ENCODE measurements at regions not wholly inside any gene's neighbourhood (a gene's known extent, or its start where the extent isn't known, plus 50 kb on each side); places are given as distances from the start of the nearest gene placed in this dataset.

DNA sequence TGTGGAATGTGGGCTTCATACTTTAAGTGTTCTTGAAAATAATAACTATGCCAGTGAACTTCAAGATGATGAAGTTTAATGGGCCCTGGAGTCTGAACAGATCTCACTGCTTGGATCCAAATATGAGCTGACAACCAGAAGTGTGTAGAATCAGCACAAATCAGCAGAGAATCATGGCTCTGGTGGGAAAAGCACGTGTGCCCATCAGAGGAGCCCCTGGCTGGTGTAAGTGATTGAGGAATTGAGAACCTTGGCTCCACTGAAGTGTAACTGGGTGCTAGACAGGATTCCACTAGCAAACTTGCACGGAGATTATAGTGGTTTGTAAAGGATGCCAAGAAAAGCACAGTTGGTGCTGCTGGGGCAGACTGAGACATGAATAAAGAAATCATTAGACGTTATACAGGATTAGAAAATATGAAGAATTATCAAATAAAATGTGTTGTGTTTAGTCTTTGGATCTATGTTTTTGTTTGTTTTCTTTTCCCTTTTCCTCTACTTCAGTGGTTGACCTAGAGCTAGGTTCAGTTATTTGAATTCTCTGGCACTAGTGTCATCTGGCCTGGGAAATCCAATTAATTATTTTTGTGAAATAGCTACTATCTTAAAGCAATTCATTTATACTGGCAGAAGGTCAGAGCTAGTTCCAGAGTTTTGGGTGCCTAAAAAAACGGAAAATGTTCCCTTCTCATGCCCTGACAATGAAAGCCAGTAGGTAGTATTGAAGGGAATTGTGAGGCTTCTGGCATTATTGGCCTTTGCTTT, 175.7 kb upstream of the MEOX2 start:
- no peak overlapping the region for H3K27ac Mint-ChIP-seq
- H3K36me3 Mint-ChIP-seq (ENCODE audit: low read depth), result no peaks in the 10 kb centered on the region
- H3K27me3 Mint-ChIP-seq (ENCODE audit: low read depth), result no peaks in the 10 kb centered on the region
- no peak for DNase-seq (ENCODE audit: low spot score)
- intact Hi-C loops (cut with micrococcal nuclease), result no loop called here
- H3K4me1 Mint-ChIP-seq (ENCODE audit: low read depth), result no peaks in the 10 kb centered on the region
- no peak overlapping the region for H3K4me3 Mint-ChIP-seq (ENCODE audit: low read depth)
- peaks cover 14% of the 10 kb centered on the region for H3K9me3 Mint-ChIP-seq

DNA sequence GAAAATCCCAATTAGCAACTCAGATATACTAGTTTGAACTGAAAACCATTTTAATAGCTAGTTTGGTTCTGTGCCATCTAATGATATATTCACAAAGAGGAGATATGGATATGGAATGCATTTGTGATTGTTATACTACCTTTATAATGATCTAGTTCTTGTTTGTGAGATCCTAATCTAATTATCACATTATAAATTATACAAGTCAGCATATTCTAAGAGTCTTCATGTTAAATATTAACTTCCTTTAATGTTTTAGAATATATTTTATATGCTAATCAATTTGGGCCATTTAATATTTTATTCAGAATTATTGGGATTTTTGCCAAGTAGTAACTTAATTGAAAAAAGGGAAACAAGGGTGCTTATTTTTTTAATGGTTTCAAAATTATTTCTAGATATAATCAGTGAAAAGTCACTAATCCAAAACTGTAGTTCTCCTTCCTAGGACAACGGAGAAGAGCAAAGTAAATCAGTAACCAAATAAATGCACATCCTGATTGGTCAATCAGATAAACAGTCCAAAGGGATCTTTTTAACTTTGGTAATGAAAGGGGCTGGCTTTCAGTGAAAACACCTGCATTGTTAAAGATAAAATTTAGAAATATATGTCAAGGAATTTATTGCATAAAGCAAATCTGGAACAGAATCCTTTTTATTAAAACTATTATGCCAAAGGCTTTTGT, 173.9 kb upstream of the MEOX2 start:
- intact Hi-C loops (cut with micrococcal nuclease), result no loop called here
- Mint-ChIP-seq H3K4me1 (ENCODE audit: low read depth) (no peaks in the 10 kb centered on the region), H3K4me3 (ENCODE audit: low read depth) (no peak overlapping the region), H3K36me3 (ENCODE audit: low read depth) (no peaks in the 10 kb centered on the region), H3K27ac (no peak overlapping the region), H3K27me3 (ENCODE audit: low read depth) (no peaks in the 10 kb centered on the region), H3K9me3 (peaks cover 10% of the 10 kb centered on the region)
- DNase-seq (ENCODE audit: low spot score), result no peak

DNA sequence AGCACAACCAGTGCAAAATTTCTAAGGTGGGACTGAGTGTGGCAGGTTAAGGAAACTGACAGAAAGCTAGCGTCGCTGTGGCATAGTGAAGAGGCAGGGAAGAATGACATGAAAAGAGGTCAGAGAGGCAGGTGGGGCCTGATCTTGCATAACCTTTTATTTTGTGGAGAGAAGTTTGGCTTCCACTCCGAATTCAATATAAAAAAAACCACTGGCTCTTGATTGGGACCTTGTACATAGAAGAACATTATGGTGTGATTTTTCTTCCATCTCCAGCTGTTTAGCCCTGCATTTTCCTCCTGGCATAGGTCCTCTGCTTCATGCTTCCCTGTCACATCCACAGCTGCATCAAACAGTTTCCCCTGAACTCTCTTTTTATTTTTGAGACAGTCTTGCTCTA, 170.5 kb upstream of the MEOX2 start:
- H3K27ac Mint-ChIP-seq, result no peak overlapping the region
- H3K9me3 Mint-ChIP-seq, result peaks cover 4% of the 10 kb centered on the region
- no peaks in the 10 kb centered on the region for H3K4me1 Mint-ChIP-seq (ENCODE audit: low read depth)
- intact Hi-C loops (cut with micrococcal nuclease), result no loop called here
- DNase-seq (ENCODE audit: low spot score), result no peak
- no peaks in the 10 kb centered on the region for H3K27me3 Mint-ChIP-seq (ENCODE audit: low read depth)
- H3K36me3 Mint-ChIP-seq (ENCODE audit: low read depth), result no peaks in the 10 kb centered on the region
- H3K4me3 Mint-ChIP-seq (ENCODE audit: low read depth), result no peak overlapping the region

DNA sequence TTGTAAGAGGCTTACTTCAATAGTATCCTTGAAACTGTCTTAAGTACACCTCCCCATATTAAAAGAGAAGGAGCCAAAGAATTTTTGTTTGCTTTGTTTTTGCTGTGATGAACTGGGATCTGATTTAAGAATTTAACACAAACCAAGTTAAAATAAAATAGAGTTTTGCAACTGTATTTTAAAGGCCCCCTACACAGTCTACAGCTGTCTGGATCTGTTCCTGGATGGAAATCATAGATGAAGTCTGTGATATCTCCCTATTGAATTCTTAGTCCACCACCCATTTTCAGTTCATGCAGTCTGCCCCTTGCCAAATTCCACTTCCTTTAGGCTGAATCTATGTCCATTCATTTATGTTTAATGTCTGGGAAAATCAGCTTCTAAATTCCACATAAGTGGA, 169.8 kb upstream of the MEOX2 start:
- Mint-ChIP-seq H3K4me1 (ENCODE audit: low read depth) (no peaks in the 10 kb centered on the region), H3K4me3 (ENCODE audit: low read depth) (no peak overlapping the region), H3K27me3 (ENCODE audit: low read depth) (no peaks in the 10 kb centered on the region), H3K27ac (no peak overlapping the region), H3K9me3 (peaks cover 4% of the 10 kb centered on the region), H3K36me3 (ENCODE audit: low read depth) (no peaks in the 10 kb centered on the region)
- DNase-seq (ENCODE audit: low spot score), result no peak
- intact Hi-C loops (cut with micrococcal nuclease), result no loop called here

DNA sequence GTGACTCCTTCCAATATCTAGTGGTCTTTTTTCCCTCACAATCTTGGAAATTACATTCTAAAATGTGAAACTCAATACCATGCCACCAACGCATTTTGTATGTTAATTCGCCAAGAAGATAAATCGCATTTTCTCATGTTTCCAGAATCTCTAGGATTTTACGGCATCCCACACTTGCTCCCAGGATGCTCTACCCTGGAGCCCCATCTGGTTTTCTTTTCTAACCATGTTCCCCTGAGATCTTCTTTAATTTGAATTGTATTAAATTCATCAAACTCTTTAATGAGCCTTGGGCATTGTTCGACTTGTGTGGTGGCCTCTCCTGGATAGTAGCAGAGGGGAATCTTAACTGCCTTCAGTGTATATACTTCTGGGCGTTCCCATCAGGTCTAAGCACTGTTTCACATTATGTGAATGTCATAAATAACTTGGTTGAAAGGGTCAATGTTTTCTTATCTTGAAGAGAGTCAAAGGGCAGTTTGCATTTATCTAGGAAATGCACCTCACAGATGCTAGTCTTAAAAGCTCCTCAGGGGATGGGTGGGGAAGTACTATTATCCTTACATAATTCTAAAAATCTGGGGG, 169.1 kb upstream of the MEOX2 start:
- Mint-ChIP-seq H3K9me3 (peaks cover 4% of the 10 kb centered on the region), H3K4me1 (ENCODE audit: low read depth) (no peaks in the 10 kb centered on the region), H3K27ac (no peak overlapping the region), H3K36me3 (ENCODE audit: low read depth) (no peaks in the 10 kb centered on the region), H3K4me3 (ENCODE audit: low read depth) (no peak overlapping the region), H3K27me3 (ENCODE audit: low read depth) (no peaks in the 10 kb centered on the region)
- intact Hi-C loops (cut with micrococcal nuclease), result no loop called here
- no peak for DNase-seq (ENCODE audit: low spot score)

DNA sequence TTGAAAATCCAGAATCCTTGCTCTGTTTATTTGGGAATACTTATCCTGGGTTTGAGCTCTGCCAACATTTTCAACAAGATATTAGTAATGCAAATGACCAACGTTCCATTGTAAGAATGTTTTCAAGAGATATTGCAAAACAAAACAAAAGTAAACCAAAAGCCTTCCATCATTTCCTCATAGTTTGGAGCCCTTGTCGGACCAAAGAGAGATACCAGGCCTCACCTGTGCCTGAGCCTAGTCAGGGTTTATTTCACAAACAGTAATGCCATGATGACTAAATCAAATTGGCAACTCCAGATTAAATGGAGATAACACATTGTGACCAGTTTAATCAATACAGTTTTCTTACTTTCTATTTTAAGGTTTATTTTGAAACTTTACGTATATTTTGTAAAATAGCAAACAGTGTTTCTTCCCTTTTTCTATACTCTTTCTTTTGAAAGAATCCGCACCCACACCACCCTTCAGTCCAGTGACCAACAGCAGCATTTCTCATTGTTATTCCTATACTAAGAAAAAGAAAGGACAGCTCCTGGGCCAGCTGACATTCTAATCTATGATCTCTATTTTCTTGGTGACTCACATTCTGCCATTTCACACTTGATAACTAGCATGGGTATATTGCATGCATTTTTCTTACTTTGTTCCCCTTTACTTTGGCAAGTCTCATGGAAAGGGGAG, 168.5 kb upstream of the MEOX2 start:
- Mint-ChIP-seq H3K4me1 (ENCODE audit: low read depth) (no peaks in the 10 kb centered on the region), H3K9me3 (peaks cover 4% of the 10 kb centered on the region), H3K27ac (no peak overlapping the region), H3K4me3 (ENCODE audit: low read depth) (no peak overlapping the region), H3K27me3 (ENCODE audit: low read depth) (no peaks in the 10 kb centered on the region), H3K36me3 (ENCODE audit: low read depth) (no peaks in the 10 kb centered on the region)
- intact Hi-C loops (cut with micrococcal nuclease), result no loop called here
- DNase-seq (ENCODE audit: low spot score), result no peak

DNA sequence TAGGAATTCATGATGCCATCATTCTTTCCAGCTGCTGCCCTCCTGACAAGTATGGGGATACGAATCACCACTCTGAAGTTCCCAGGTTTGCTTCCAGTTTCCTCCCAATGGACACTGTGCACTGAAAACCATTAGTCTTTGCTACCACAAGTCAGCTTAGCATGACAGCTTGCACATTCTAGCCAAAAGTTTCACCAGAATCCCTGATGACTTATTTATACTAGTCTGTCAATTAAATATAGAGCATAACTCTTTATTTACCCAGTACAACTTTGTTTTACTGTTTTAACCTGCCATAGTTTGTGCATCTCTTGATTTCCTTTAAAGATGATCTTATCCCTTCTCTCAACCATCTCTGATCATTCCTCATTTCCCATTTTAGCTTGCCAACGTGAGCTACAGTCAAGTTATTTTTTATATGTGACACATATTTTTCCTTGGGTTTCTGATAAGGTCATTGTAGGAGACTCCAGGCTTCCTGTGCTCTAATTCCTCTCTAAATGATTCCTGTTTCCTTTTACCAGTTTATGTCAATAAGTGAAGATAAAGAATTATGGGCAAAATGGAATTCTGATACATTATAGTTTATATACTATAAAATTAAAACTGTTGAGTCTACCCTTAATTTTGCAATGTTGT, 167.5 kb upstream of the MEOX2 start:
- Mint-ChIP-seq H3K9me3 (peaks cover 4% of the 10 kb centered on the region), H3K4me3 (ENCODE audit: low read depth) (no peak overlapping the region), H3K4me1 (ENCODE audit: low read depth) (no peaks in the 10 kb centered on the region), H3K27me3 (ENCODE audit: low read depth) (no peaks in the 10 kb centered on the region), H3K27ac (no peak overlapping the region), H3K36me3 (ENCODE audit: low read depth) (no peaks in the 10 kb centered on the region)
- intact Hi-C loops (cut with micrococcal nuclease), result no loop called here
- DNase-seq (ENCODE audit: low spot score), result no peak

DNA sequence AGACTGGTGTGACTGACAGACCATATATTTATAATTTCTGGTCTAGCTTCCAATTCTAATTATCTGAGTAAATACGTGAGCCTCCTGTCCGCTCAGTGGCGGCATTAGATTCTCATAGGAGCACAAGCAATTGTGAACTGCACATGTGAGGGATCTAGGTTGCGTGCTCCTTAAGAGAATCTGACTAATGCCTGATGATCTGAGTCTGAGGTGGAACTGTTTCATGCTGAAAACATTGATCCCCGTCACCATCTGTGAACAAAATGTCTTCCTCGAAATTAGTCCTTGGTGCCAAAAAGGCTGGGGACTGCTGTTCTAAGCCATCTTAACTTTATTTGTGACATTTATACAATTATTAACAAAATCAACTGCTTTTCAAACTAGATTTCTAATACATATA, 164.7 kb upstream of the MEOX2 start:
- intact Hi-C loops (cut with micrococcal nuclease), result no loop called here
- H3K4me1 Mint-ChIP-seq (ENCODE audit: low read depth), result no peaks in the 10 kb centered on the region
- no peak overlapping the region for H3K4me3 Mint-ChIP-seq (ENCODE audit: low read depth)
- no peaks in the 10 kb centered on the region for H3K36me3 Mint-ChIP-seq (ENCODE audit: low read depth)
- H3K9me3 Mint-ChIP-seq, result no peaks in the 10 kb centered on the region
- H3K27me3 Mint-ChIP-seq (ENCODE audit: low read depth), result no peaks in the 10 kb centered on the region
- DNase-seq (ENCODE audit: low spot score), result no peak
- no peak overlapping the region for H3K27ac Mint-ChIP-seq

DNA sequence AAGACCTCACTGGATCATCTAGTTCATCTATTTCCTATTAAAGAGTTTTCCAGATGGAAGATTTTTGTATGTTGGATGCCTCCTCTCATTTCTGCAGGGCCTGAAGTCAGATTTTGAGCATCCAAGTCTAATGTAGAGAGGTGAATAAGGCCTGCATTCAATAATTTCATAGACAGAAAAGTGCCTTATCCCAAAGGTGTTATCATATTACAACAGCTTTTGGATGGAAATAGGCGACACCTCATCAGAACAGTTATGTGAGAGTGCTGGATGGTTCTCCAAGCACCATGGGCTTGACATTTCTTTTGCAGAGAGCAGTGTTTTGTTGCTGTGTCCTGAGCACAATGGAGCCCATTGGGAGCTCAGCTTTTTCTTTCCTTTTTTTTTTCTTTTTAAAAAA, 162.4 kb upstream of the MEOX2 start:
- no peaks in the 10 kb centered on the region for H3K36me3 Mint-ChIP-seq (ENCODE audit: low read depth)
- H3K27me3 Mint-ChIP-seq (ENCODE audit: low read depth), result no peaks in the 10 kb centered on the region
- DNase-seq (ENCODE audit: low spot score), result no peak
- H3K9me3 Mint-ChIP-seq, result peaks cover 4% of the 10 kb centered on the region
- H3K27ac Mint-ChIP-seq, result no peak overlapping the region
- no peak overlapping the region for H3K4me3 Mint-ChIP-seq (ENCODE audit: low read depth)
- intact Hi-C loops (cut with micrococcal nuclease), result no loop called here
- H3K4me1 Mint-ChIP-seq (ENCODE audit: low read depth), result no peaks in the 10 kb centered on the region

DNA sequence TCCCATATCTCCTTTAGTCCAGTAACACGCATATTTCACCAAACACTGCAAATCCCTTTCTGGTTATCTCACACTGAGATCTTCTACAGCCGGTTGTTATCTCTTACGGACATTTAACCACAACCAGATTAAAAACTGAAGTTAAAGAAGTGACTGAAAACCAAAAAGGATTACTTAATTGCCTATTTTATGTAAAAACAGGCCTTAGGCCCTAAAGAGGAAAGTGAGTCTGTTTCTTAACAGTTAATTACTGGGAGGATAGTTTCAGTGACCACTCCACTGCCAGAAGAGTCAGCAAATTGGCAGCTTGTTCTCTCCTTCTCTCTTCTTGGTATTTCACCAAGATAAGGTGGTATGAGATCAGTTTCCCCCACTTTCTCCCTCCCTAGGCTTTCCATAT, 161.9 kb upstream of the MEOX2 start:
- H3K4me1 Mint-ChIP-seq (ENCODE audit: low read depth), result no peaks in the 10 kb centered on the region
- no peak overlapping the region for H3K27ac Mint-ChIP-seq
- no peaks in the 10 kb centered on the region for H3K36me3 Mint-ChIP-seq (ENCODE audit: low read depth)
- intact Hi-C loops (cut with micrococcal nuclease), result no loop called here
- no peaks in the 10 kb centered on the region for H3K27me3 Mint-ChIP-seq (ENCODE audit: low read depth)
- DNase-seq (ENCODE audit: low spot score), result no peak
- H3K9me3 Mint-ChIP-seq, result peaks cover 6% of the 10 kb centered on the region
- no peak overlapping the region for H3K4me3 Mint-ChIP-seq (ENCODE audit: low read depth)

DNA sequence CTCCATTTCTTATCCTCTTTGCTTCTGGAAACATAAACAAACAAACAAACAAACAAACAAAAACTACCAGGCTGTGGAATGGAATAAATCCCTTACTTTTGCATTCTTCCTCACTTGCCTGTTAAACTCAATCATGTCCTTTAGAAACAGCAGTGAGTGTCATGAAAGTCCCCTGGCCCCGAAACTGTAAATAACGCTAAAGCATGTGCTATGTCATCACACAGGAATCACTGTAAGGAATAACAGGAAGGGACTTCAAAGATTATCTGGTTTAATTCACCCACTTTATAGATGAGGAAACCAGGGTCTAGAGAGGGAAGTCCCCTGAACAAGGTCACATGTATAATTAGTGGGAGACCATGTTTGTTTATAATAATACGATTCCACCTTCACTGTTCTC, 159.4 kb upstream of the MEOX2 start:
- no peak overlapping the region for H3K27ac Mint-ChIP-seq
- H3K4me1 Mint-ChIP-seq (ENCODE audit: low read depth), result no peaks in the 10 kb centered on the region
- peaks cover 6% of the 10 kb centered on the region for H3K9me3 Mint-ChIP-seq
- no peak overlapping the region for H3K4me3 Mint-ChIP-seq (ENCODE audit: low read depth)
- no peaks in the 10 kb centered on the region for H3K27me3 Mint-ChIP-seq (ENCODE audit: low read depth)
- intact Hi-C loops (cut with micrococcal nuclease), result no loop called here
- DNase-seq (ENCODE audit: low spot score), result no peak
- H3K36me3 Mint-ChIP-seq (ENCODE audit: low read depth), result no peaks in the 10 kb centered on the region

DNA sequence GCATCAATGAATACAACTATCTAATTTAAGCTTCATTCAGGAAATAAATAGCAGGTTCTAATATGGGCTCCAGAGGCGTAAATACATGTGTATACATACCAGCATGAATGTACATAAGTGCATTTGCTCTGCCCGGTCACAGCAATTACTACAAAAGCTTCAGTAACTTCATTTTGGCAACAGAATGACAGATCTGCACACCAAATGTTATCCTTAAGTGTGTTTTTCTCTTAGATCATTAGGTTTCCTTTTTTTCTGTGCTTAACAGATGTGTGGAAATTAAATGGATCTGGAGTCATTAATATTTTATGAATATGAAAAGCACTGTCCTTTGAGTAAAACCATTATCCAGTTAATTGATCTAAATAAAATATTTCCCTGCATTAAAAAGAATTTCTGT, 159.0 kb upstream of the MEOX2 start:
- Mint-ChIP-seq H3K27me3 (ENCODE audit: low read depth) (no peaks in the 10 kb centered on the region), H3K4me1 (ENCODE audit: low read depth) (no peaks in the 10 kb centered on the region), H3K36me3 (ENCODE audit: low read depth) (no peaks in the 10 kb centered on the region), H3K27ac (no peak overlapping the region), H3K9me3 (peaks cover 6% of the 10 kb centered on the region), H3K4me3 (ENCODE audit: low read depth) (no peak overlapping the region)
- intact Hi-C loops (cut with micrococcal nuclease), result no loop called here
- no peak for DNase-seq (ENCODE audit: low spot score)

Measured in activated T-helper 2 cell treated with anti-CD3 and anti-CD28 coated beads, Interferon-gamma antibody, Interleukin-2, Interleukin-4, amounts not matched to agents 10 μg/mL and 5 μg/mL and 100 μg/mL, durations not matched to agents 14 hours and 24 hours and 36 hours (primary cell).